Right hindlimb (tissue), 1 donor: ENCODE measurements at regions not wholly inside any gene's neighbourhood (a gene's known extent, or its start where the extent isn't known, plus 50 kb on each side); places are given as distances from the start of the nearest gene placed in this dataset.
"Not testable (repeated sequence)": the region's sequence is repeated elsewhere in the genome, so short reads cannot be mapped to it uniquely, and the experiment has no call there.

Experiments used
- DNase-seq: peaks from one replicate; pipeline ENCODE4 v3.0.0-alpha.2; 2018

GRCh38 chrX:46366381-46367207, 178.6 kb downstream of the ZNF674 start:
- DNase-seq = no peak

- no peak for DNase-seq
Observed at GRCh38 chrX:46354481-46354880, 190.7 kb downstream of the ZNF674 start.

GRCh38 chrX:46341767-46342322, 203.4 kb downstream of the ZNF674 start:
- no peak for DNase-seq

- no peak for DNase-seq
Observed at GRCh38 chrX:46340696-46341095, 204.5 kb downstream of the ZNF674 start.

- DNase-seq = no peak
Observed at GRCh38 chrX:46333550-46333949, 211.7 kb downstream of the ZNF674 start.

GRCh38 chrX:46330981-46331380, 214.2 kb downstream of the ZNF674 start:
- DNase-seq = no peak

- no peak for DNase-seq
Observed at GRCh38 chrX:46330513-46330912, 214.7 kb downstream of the ZNF674 start.

- no peak for DNase-seq
Observed at GRCh38 chrX:46328133-46328532, 217.1 kb downstream of the ZNF674 start.

- peak; percentile 20 for DNase-seq
Observed at GRCh38 chrX:46327566-46328115, 217.6 kb downstream of the ZNF674 start.

GRCh38 chrX:46326161-46326560, 219.1 kb downstream of the ZNF674 start:
- no peak for DNase-seq

- no peak for DNase-seq
Observed at GRCh38 chrX:46325312-46325877, 219.8 kb downstream of the ZNF674 start.

GRCh38 chrX:46324166-46324565, 221.1 kb downstream of the ZNF674 start:
- no peak for DNase-seq

- DNase-seq = not testable (repeated sequence)
Observed at GRCh38 chrX:46322929-46323328, 222.3 kb downstream of the ZNF674 start.

- no peak for DNase-seq
Observed at GRCh38 chrX:46321676-46322075, 223.5 kb downstream of the ZNF674 start.

- no peak for DNase-seq
Observed at GRCh38 chrX:46319750-46320149, 225.5 kb downstream of the ZNF674 start.

- no peak for DNase-seq
Observed at GRCh38 chrX:46318551-46318950, 226.7 kb downstream of the ZNF674 start.

GRCh38 chrX:46317163-46317562, 228.1 kb downstream of the ZNF674 start:
- DNase-seq = no peak

- DNase-seq = no peak
Observed at GRCh38 chrX:46311581-46312120, 233.6 kb downstream of the ZNF674 start.

- no peak for DNase-seq
Observed at GRCh38 chrX:46310815-46311497, 234.3 kb downstream of the ZNF674 start.

- DNase-seq = no peak
Observed at GRCh38 chrX:46308110-46308509, 237.1 kb downstream of the ZNF674 start.

GRCh38 chrX:46306103-46306502, 239.1 kb downstream of the ZNF674 start:
- DNase-seq = no peak

GRCh38 chrX:46305431-46305830, 239.8 kb downstream of the ZNF674 start:
- no peak for DNase-seq

GRCh38 chrX:46301903-46302302, 243.3 kb downstream of the ZNF674 start:
- no peak for DNase-seq
